ENCODE measurements at regions not wholly inside any gene's neighbourhood (a gene's known extent, or its start where the extent isn't known, plus 50 kb on each side); places are given as distances from the start of the nearest gene placed in this dataset.

GRCh38 chr13:80931766-80932165, 590.8 kb upstream of the SPRY2 start:
- Histone ChIP-seq H3K9me3 (no peaks in the 10 kb centered on the region), H3K4me2 (no peak overlapping the region), H3K4me1 (no peaks in the 10 kb centered on the region), H3K27ac (no peak overlapping the region), H3K4me3 (no peak overlapping the region)
- no peak for FAIRE-seq
- no peak for DNase-seq (ENCODE audit: low read depth in 1 of 2, low spot score in 1 of 2)
- no peak for ATAC-seq
- ChIA-PET POLR2A (no interaction called here), CTCF (no interaction called here)
- WGBS (ENCODE audit: missing lambda C conversion rate) = 53% methylated on average over 2 of the region's 2 CpGs
- TF ChIP-seq ZFP36 (IDR thresholded peaks at IDR 0.05; ENCODE audit: borderline replicate concordance, partially characterized antibody) (no peak), MYC (IDR thresholded peaks at IDR 0.05; ENCODE audit: borderline replicate concordance, low read length) (no peak), HOXB13 (CRISPR knock-in tag; IDR thresholded peaks at IDR 0.05; ENCODE audit: low read depth) (no peak), EHF (CRISPR knock-in tag; IDR thresholded peaks at IDR 0.05) (no peak), EP300 (IDR thresholded peaks at IDR 0.05) (no peak), ZC3H11A (IDR thresholded peaks at IDR 0.05) (no peak), KDM1A (IDR thresholded peaks at IDR 0.05; ENCODE audit: low read depth) (no peak), HEYL (CRISPR knock-in tag; IDR thresholded peaks at IDR 0.05) (no peak), RARB (CRISPR knock-in tag; IDR thresholded peaks at IDR 0.05) (no peak), CHD2 (IDR thresholded peaks at IDR 0.05; ENCODE audit: low read length, partially characterized antibody) (no peak), TP53 (CRISPR knock-in tag; IDR thresholded peaks at IDR 0.05) (no peak), FOSL2 (IDR thresholded peaks at IDR 0.05) (no peak), FOSL2 (CRISPR knock-in tag; IDR thresholded peaks at IDR 0.05) (no peak), ELK1 (IDR thresholded peaks at IDR 0.05; ENCODE audit: low read depth, low read length) (no peak)
- TF ChIP-seq, protein P1, sequence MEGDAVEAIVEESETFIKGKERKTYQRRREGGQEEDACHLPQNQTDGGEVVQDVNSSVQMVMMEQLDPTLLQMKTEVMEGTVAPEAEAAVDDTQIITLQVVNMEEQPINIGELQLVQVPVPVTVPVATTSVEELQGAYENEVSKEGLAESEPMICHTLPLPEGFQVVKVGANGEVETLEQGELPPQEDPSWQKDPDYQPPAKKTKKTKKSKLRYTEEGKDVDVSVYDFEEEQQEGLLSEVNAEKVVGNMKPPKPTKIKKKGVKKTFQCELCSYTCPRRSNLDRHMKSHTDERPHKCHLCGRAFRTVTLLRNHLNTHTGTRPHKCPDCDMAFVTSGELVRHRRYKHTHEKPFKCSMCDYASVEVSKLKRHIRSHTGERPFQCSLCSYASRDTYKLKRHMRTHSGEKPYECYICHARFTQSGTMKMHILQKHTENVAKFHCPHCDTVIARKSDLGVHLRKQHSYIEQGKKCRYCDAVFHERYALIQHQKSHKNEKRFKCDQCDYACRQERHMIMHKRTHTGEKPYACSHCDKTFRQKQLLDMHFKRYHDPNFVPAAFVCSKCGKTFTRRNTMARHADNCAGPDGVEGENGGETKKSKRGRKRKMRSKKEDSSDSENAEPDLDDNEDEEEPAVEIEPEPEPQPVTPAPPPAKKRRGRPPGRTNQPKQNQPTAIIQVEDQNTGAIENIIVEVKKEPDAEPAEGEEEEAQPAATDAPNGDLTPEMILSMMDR (IDR thresholded peaks at IDR 0.05) = no peak

- ChIA-PET POLR2A (no interaction called here), CTCF (no interaction called here)
- Histone ChIP-seq H3K4me3 (no peak overlapping the region), H3K4me1 (no peaks in the 10 kb centered on the region), H3K9me3 (no peaks in the 10 kb centered on the region), H3K27ac (no peak overlapping the region), H3K4me2 (no peak overlapping the region)
- TF ChIP-seq, protein P2, sequence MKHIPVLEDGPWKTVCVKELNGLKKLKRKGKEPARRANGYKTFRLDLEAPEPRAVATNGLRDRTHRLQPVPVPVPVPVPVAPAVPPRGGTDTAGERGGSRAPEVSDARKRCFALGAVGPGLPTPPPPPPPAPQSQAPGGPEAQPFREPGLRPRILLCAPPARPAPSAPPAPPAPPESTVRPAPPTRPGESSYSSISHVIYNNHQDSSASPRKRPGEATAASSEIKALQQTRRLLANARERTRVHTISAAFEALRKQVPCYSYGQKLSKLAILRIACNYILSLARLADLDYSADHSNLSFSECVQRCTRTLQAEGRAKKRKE (CRISPR knock-in tag; IDR thresholded peaks at IDR 0.05; ENCODE audit: low read depth) = no peak
- no peak for TF ChIP-seq EHMT2 (IDR thresholded peaks at IDR 0.05; ENCODE audit: low read depth)
- TF ChIP-seq RAD21 (conservative IDR thresholded peaks at IDR 0.05 in 1 of 2, IDR thresholded peaks at IDR 0.05 in 1 of 2) = no peak
- TF ChIP-seq FOSL2 (IDR thresholded peaks at IDR 0.05) = no peak
- TF ChIP-seq FOSL2 (CRISPR knock-in tag; IDR thresholded peaks at IDR 0.05) = no peak
- no peak for TF ChIP-seq SREBF2 (IDR thresholded peaks at IDR 0.05)
- TF ChIP-seq NFE2L2 (conservative IDR thresholded peaks at IDR 0.05; ENCODE audit: low read length) = no peak
- TF ChIP-seq ELK1 (IDR thresholded peaks at IDR 0.05; ENCODE audit: low read depth, low read length) = no peak
- TF ChIP-seq POLR2AphosphoS2 (conservative IDR thresholded peaks at IDR 0.05; ENCODE audit: low read length) = no peak
- no peak for TF ChIP-seq HOXB5 (CRISPR knock-in tag; IDR thresholded peaks at IDR 0.05)
- TF ChIP-seq CHD4 (IDR thresholded peaks at IDR 0.05; ENCODE audit: borderline replicate concordance) = no peak
- TF ChIP-seq PHF8 (IDR thresholded peaks at IDR 0.05; ENCODE audit: borderline replicate concordance, low read depth) = no peak
- 20% methylated on average over 1 of the region's 1 CpG for WGBS (ENCODE audit: missing lambda C conversion rate)
- no peak for DNase-seq (ENCODE audit: low read depth in 1 of 2, low spot score in 1 of 2)
- FAIRE-seq = no peak
- no peak for ATAC-seq
These were observed 590.2 kb upstream of the SPRY2 start for GRCh38 chr13:80931118-80931517.

Measured in A549 (cell line).